Ammon's horn (tissue), 1 donor: ENCODE measurements at regions not wholly inside any gene's neighbourhood (a gene's known extent, or its start where the extent isn't known, plus 50 kb on each side); places are given as distances from the start of the nearest gene placed in this dataset.
"Not testable (repeated sequence)": the region's sequence is repeated elsewhere in the genome, so short reads cannot be mapped to it uniquely, and the experiment has no call there.

Source experiments
- DNase-seq: peaks from one replicate; pipeline ENCODE4 v3.0.0-alpha.2; 2016; ENCODE audit warnings: low spot score

GRCh38 chr5:7297821-7298220 is 98.1 kb upstream of the ADCY2 start:
- DNase-seq: not testable (repeated sequence)

DNA sequence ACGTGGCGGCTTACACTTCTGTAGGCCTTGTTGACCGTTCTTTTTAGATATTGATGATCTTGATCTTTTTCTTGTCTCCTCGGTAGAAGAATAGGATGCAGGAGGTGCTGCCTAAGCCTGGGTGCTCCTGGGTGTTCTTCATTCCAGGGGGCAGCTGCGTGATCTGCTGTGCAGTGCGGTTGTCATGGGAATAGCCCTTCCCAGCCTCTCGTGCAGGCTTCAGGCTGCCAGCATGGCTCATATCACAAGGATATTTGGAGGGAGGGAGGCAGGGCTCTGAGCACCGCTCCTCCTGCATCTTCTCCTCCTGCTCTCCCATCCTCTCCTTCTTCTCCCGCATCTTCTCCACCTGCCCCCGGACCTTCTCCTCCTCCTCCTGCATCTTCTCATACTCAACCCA is 96.2 kb upstream of the ADCY2 start:
- DNase-seq: not testable (repeated sequence)

DNA sequence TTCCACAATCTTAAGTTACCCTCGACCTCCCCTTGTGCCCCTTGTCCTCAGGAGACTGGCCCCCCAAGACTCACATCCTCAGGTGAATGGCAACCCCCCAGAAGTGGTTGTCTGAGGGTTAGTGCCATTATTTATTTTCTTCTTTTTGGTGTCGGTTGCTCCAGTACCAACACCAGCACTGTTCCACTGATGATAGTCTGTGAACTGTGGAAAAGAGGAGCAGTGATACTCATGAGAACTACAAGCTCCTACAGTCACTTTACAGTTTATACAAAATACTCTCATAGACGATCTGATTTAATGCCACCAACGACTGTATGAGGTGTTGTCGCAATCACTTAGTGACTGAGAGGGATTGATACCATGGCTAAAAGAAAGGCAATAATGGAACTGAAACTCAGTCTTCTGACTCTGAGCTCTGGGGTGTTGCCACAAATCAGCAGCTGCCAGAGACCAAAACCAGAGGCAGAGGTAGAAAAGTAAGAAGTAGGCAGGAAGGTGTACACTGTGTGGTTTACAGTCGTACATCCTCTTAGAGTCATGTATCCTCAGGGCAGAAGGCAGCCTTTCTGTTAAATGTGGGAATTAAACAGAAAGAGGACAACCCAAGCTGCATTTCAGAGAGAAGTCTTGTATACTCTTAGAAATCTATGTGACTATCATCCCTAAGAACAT is 90.8 kb upstream of the ADCY2 start:
- not testable (repeated sequence) for DNase-seq

GRCh38 chr5:7306556-7306955 is 89.4 kb upstream of the ADCY2 start:
- not testable (repeated sequence) for DNase-seq

- not testable (repeated sequence) for DNase-seq
Observed at GRCh38 chr5:7307709-7308108, 88.2 kb upstream of the ADCY2 start.

GRCh38 chr5:7309715-7310114 is 86.2 kb upstream of the ADCY2 start:
- DNase-seq: not testable (repeated sequence)

DNA sequence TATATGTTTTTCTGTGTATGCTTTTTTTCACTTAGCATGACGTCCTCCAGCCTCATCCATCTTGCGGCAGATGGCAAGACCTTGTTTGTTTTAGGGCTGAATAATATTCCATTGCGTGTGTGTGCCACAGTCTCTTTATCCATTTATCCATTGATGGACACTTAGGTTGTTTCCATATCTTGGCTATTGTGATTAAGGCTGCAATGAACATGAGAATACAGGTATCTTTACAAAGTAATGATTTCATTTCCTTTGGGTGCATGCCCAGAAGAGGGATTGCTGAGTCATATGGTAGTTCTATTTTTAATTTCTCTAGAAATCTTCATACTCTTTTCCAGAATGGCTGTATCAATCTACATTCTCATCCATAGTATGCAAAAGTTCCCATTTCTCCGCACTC is 85.3 kb upstream of the ADCY2 start:
- DNase-seq: not testable (repeated sequence)

- DNase-seq: no peak
Observed at GRCh38 chr5:7315118-7315517, 80.8 kb upstream of the ADCY2 start.

GRCh38 chr5:7317751-7318150 is 78.2 kb upstream of the ADCY2 start:
- no peak for DNase-seq

GRCh38 chr5:7320701-7321301 is 75.1 kb upstream of the ADCY2 start:
- DNase-seq: no peak

- DNase-seq: peak; percentile 37
Observed at GRCh38 chr5:7321724-7322123, 74.2 kb upstream of the ADCY2 start.

DNA sequence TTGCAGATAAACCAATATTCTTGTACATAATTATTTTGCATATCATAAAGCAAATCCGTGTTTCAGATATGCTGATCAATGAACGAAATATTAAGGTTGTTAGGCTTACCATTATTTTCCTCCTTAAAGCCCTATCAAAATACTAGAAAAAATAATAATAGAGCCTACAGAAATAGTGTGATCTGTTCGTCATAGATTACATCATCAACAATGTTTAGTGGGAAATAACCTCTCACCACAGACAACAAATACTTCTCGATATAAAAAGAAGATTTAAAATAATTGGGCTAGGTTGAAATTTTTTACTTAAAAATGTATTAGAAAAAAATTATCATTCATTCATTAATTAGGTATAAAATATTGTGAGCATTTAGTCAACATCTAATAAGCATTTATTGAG is 71.0 kb upstream of the ADCY2 start:
- no peak for DNase-seq

GRCh38 chr5:7325975-7326913 is 69.7 kb upstream of the ADCY2 start:
- no peak for DNase-seq

DNA sequence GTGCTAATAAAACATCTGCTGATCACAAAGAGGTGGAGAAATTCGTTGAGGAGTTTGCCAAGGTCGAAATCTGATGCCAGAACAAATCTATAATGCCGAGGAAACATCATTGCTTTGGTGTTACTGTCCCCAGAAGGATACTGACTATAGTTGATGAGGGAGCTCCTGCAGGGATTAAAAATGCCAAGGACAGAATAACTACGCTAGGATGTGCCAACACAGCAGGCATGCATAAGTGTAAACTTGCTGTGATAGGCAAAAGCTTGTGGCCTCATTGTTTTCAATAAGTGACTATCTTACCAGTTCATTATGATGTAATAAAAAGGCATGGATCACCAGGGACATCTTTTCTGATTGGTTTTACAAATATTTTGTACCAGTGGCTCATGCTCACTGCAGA is 66.8 kb upstream of the ADCY2 start:
- DNase-seq: no peak

DNA sequence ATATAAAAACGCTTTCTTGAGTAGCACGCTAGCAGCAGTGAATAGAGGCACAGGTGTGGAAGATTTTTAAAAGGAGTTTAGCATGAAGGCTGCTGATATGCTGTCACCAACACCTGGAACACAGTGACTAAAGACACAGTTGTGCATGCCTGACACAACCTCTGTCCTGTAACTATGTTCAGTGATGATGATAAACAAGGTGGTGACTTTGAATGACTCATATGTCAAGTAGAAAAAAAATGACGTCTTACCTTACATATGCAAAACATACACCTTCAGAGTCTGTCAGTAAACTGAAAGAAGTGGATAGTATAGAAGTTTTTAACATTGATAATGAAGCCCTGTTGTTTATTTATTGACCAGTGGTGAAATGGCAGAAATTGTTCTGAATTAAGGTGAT is 66.2 kb upstream of the ADCY2 start:
- DNase-seq: no peak

DNA sequence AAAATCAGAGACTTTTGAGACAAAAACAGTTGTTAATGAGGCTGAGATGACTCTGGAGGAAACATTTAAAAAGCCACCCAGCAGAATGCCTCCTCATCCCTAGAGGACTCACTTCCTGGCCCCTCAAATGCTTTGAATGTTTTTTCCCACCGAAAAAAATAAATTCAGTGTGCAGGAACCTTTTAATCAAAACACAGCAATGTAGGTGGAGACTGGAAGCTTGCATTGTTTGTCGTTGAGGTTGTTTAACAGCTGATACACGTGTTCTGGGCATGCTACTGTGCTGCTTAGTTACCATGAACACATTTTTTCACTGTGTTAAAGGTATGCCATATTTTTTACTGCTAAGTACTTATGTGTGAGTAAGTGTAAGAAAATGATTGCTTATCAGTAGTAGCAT is 65.7 kb upstream of the ADCY2 start:
- DNase-seq: no peak

DNA sequence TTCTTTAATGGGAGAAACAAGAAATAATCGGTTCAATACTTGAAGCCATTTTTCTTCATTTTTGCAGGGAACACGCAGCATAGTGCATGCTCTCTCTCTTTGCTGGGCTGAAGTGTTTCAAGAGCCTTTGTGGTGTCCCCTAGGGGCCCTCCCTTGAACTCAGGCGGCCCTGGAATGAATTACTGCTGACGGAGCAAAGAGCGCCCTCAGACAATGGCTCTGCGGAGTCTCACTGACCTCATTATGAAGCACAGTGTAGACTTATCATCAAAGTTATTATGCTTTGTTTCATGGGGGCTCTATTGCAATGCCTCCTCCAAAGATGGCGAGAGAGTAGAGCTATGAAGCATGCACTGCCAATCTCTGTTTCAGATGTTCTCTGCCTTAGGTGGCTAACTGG is 64.8 kb upstream of the ADCY2 start:
- DNase-seq: no peak
